Lung (tissue), 11 donors: ENCODE measurements at regions not wholly inside any gene's neighbourhood (a gene's known extent, or its start where the extent isn't known, plus 50 kb on each side); places are given as distances from the start of the nearest gene placed in this dataset.

Source experiments
- ATAC-seq: fragments of 200-7000 bp; cut with Tn5 transposase; one replicate; pipeline ENCODE4 v1.9.1; 2020; ENCODE audit warnings: moderate number of reproducible peaks; ENCODE audit not compliant: insufficient read depth, low FRiP score
- DNase-seq, 3 donors: peaks; one replicate each; pipeline ENCODE4 v3.0.0-alpha.2; 2013 to 2017
- H3K27ac ChIP-seq, 2 donors: one replicate each; pipeline ENCODE4 v1.5.1; 2013; ENCODE audit warnings: mild to moderate bottlenecking in 2 of 2, moderate library complexity in 2 of 2, control low read depth in 1 of 2, inconsistent platforms in 1 of 2, low read depth in 1 of 2, low read length in 1 of 2
- H3K27me3 ChIP-seq, 3 donors: one replicate each; pipeline ENCODE4 v1.5.1; 2013; ENCODE audit warnings: low read length in 2 of 3; ENCODE audit not compliant: control insufficient read depth in 3 of 3, insufficient read depth in 3 of 3
- H3K36me3 ChIP-seq, 4 donors: one replicate each; pipeline ENCODE4 v1.5.1; 2013; ENCODE audit warnings: low read length in 4 of 4, mild to moderate bottlenecking in 1 of 4, moderate library complexity in 1 of 4; ENCODE audit not compliant: control insufficient read depth in 4 of 4, insufficient read depth in 4 of 4
- H3K4me1 ChIP-seq, 5 donors: one replicate each; pipeline ENCODE4 v1.5.1; 2013; ENCODE audit warnings: low read length in 5 of 5, mild to moderate bottlenecking in 2 of 5, moderate library complexity in 1 of 5; ENCODE audit not compliant: control insufficient read depth in 5 of 5, insufficient read depth in 5 of 5
- H3K4me3 ChIP-seq: one replicate; pipeline ENCODE4 v1.5.1; 2013; ENCODE audit warnings: mild to moderate bottlenecking, control low read depth, moderate library complexity
- H3K9ac ChIP-seq, 2 donors: one replicate each; pipeline ENCODE4 v1.5.1; 2013; ENCODE audit warnings: low read length in 2 of 2, control low read depth in 1 of 2; ENCODE audit not compliant: insufficient read depth in 1 of 2
- H3K9me3 ChIP-seq, 4 donors: one replicate each; pipeline ENCODE4 v1.5.1; 2013; ENCODE audit warnings: low read length in 3 of 4, mild to moderate bottlenecking in 1 of 4, moderate library complexity in 1 of 4; ENCODE audit not compliant: control insufficient read depth in 4 of 4, insufficient read depth in 3 of 4
- CTCF ChIP-seq: IDR thresholded peaks from 2 replicates; pipeline ENCODE4 v1.5.1; 2012; ENCODE audit warnings: mild to moderate bottlenecking; ENCODE audit errors: control extremely low read depth, extremely low read depth
- WGBS, 2 donors: extraction: QIAGEN DNeasy Blood & Tissue Kit; methylation state at CpG; one replicate each; pipeline ENCODE4 v1.1.7; 2013; 5-methylcytosine and 5-hydroxymethylcytosine counted together
- donor health status: control.
- donor health status: control.
- donor health status: Bipolar disorder and iron deficiency.
- donor health status: healthy.
- donor health status: DM: yes; HTN: yes; CAD: no.

DNA sequence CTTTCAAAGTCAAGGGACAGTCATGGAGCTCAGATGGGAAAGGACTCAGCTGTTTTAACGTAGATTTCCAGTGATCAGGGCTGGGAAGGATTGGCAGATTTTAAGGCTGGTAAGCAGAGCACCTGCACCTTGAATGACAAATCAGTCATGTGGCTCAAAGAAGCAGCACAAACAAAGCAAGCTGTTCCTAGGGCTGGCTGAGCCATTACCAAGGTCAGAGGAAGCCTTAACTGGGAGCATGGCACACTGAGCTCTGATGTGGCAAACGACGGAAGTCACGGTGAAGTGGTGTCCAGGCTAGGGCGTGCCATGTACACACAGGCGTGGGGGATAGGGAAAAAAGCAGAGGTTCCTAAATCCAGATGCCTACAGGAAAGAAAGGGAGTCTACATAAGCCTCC lies 84.6 kb upstream of the PFN2 start:
- H3K9me3 ChIP-seq, result no peaks in the 10 kb centered on the region
- no peaks in the 10 kb centered on the region for H3K27me3 ChIP-seq
- H3K9ac ChIP-seq, result no peak overlapping the region
- TF ChIP-seq CTCF, result no peak
- H3K36me3 ChIP-seq, result no peaks in the 10 kb centered on the region
- ATAC-seq (no peak), DNase-seq (no peak)
- H3K4me3 ChIP-seq, result no peak overlapping the region
- 87 to 93% methylated on average over 6 of the region's 6 CpGs for WGBS, 2 donors
- H3K4me1 ChIP-seq, result peaks cover 0 to 5% (median 0%) of the 10 kb centered on the region in 5 donors
- no peak overlapping the region for H3K27ac ChIP-seq

- WGBS, 2 donors, result 89 to 90% methylated on average over 2 of the region's 2 CpGs
Observed at GRCh38 chr3:150054635-150055034, 83.9 kb upstream of the PFN2 start.

DNA sequence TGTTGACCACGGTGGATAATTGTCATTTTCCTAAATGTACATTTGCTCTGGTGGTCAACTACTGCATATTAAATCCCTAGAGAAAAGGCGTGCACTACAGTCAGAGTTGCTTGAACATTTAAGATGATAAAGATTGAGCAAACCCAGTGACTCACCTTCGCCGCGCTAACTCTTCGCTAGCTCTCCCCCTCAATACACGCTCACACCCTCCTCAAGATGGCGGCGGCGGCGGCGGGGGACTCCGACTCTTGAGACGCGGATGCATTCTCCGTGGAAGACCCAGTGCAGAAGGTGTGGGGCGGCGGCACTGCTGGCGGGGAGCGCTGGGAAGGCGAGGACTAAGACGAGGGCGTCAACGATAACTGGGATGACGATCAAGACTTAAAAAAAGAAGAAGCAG lies 79.8 kb upstream of the PFN2 start:
- 91 to 94% methylated on average over 25 of the region's 25 CpGs for WGBS, 2 donors

More at GRCh38 chr3:150054635-150055034, 83.9 kb upstream of the PFN2 start:
- no peak for TF ChIP-seq CTCF
- Histone ChIP-seq H3K9me3 (no peaks in the 10 kb centered on the region), H3K27me3 (no peaks in the 10 kb centered on the region), H3K4me1 (peaks cover 0 to 5% (median 0%) of the 10 kb centered on the region in 5 donors), H3K36me3 (no peaks in the 10 kb centered on the region), H3K4me3 (no peak overlapping the region), H3K9ac (no peak overlapping the region), H3K27ac (no peak overlapping the region)
- DNase-seq (no peak), ATAC-seq (no peak)

More for the DNA sequence above, 79.8 kb upstream of the PFN2 start:
- peaks cover 0 to 5% (median 0%) of the 10 kb centered on the region in 5 donors for H3K4me1 ChIP-seq
- no peaks in the 10 kb centered on the region for H3K27me3 ChIP-seq
- DNase-seq, result no peak
- H3K36me3 ChIP-seq, result no peaks in the 10 kb centered on the region
- no peak overlapping the region for H3K4me3 ChIP-seq
- H3K9me3 ChIP-seq, result no peaks in the 10 kb centered on the region
- H3K9ac ChIP-seq, result no peak overlapping the region
- H3K27ac ChIP-seq, result no peak overlapping the region
- ATAC-seq, result no peak
- TF ChIP-seq CTCF, result no peak
